Testis (tissue), 2 donors: ENCODE measurements at regions not wholly inside any gene's neighbourhood (a gene's known extent, or its start where the extent isn't known, plus 50 kb on each side); places are given as distances from the start of the nearest gene placed in this dataset.

Experiments used
- POLR2A ChIP-seq: fragments of 450-650 bp; IDR thresholded peaks from one replicate; pipeline ENCODE4 v1.6.1; 2017; ENCODE audit warnings: antibody characterized with exemption, mild to moderate bottlenecking, moderate library complexity
- TF ChIP-seq, protein P1 (sequence below), 3 experiments: fragments of 450-650 bp in 2 of 3; fragments of 200-600 bp in 1 of 3; sonication (generic) in 1 of 3; IDR thresholded peaks; one replicate each; pipeline ENCODE4 v1.5.1; 2016 to 2019; ENCODE audit warnings: antibody characterized with exemption in 3 of 3, mild to moderate bottlenecking in 2 of 3, moderate library complexity in 1 of 3

DNA sequence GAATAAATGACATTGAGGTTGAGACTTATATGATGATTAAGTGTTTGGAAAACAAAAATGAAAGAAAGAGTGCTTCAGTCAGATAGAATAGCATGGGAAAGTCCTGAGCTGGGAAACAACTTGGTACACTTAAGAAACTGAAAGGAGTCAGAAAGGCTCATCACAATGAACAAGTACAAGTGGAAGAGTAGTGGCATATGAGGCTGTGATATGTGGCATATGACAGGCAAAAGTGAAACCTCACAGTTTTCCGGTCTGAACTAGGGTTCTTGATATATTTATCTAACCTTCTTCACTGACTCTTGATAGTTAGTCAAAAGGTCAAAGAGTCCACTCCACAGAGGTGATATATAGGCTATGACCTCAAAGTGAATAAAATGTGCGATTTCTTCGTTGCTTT, 537.1 kb upstream of the CXorf51A start:
- TF ChIP-seq, protein P1, sequence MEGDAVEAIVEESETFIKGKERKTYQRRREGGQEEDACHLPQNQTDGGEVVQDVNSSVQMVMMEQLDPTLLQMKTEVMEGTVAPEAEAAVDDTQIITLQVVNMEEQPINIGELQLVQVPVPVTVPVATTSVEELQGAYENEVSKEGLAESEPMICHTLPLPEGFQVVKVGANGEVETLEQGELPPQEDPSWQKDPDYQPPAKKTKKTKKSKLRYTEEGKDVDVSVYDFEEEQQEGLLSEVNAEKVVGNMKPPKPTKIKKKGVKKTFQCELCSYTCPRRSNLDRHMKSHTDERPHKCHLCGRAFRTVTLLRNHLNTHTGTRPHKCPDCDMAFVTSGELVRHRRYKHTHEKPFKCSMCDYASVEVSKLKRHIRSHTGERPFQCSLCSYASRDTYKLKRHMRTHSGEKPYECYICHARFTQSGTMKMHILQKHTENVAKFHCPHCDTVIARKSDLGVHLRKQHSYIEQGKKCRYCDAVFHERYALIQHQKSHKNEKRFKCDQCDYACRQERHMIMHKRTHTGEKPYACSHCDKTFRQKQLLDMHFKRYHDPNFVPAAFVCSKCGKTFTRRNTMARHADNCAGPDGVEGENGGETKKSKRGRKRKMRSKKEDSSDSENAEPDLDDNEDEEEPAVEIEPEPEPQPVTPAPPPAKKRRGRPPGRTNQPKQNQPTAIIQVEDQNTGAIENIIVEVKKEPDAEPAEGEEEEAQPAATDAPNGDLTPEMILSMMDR (IDR thresholded peaks at IDR 0.05): no peak
- TF ChIP-seq POLR2A: no peak
